K562 (cell line): ENCODE measurements at regions not wholly inside any gene's neighbourhood (a gene's known extent, or its start where the extent isn't known, plus 50 kb on each side); places are given as distances from the start of the nearest gene placed in this dataset.
A peak's percentile ranks its signal among the peaks of the same experiment; 100 is the strongest.

Source experiments
- ATAC-seq: fragments of 200-7000 bp; cut with Tn5 transposase; 3 replicates; pipeline ENCODE4 v1.9.1; 2020; ENCODE audit warnings: moderate library complexity
- BruUV-seq: library from RNA; stranded (reverse); fragments of 400-500 nt; replicated peaks from 2 replicates; lab custom pipeline; 2021; lab: Mats Ljungman, UMichigan
- CTCF ChIA-PET: fragments of 300-600 bp; formaldehyde crosslinking; extraction: SDS; loops from one replicate; lab custom pipeline; 2021; ENCODE audit warnings: low intra/inter-chr PET ratio; lab: Yijun Ruan, JAX
- POLR2A ChIA-PET: fragments of 300-600, 350-650 bp; sonication (Branson Sonifier 250); formaldehyde crosslinking; extraction: SDS; loops from one replicate; lab custom pipeline; 2021; ENCODE audit warnings: antibody characterized with exemption, inconsistent platforms; lab: Yijun Ruan, JAX
- DNase-seq, 4 experiments: peaks; one replicate each; pipeline versions ENCODE4 v3.0.0 to v3.0.0-alpha.2; 2011 to 2018; ENCODE audit warnings: low spot score in 3 of 4, mixed read lengths in 3 of 4; ENCODE audit errors: extremely low read depth in 1 of 4
- FAIRE-seq: peaks from 2 replicates; lab custom pipeline; 2011; peaks lifted over from hg19 to GRCh38; lab: Jason Lieb, UNC
- H2AFZ ChIP-seq: 2 replicates; pipeline ENCODE4 v1.6.0; 2011; ENCODE audit warnings: low read depth, low read length, control low read depth, inconsistent platforms
- H3K27ac ChIP-seq: fragments of 200-600 bp; 3 replicates; pipeline ENCODE4 v1.8.0; 2011; ENCODE audit warnings: low read depth, mild to moderate bottlenecking, control low read depth, inconsistent platforms, low read length, moderate library complexity, mixed read lengths; ENCODE audit errors: extremely low read depth
- H3K27me3 ChIP-seq, 2 experiments: fragments of 300-600 bp in 1 of 2; 2 replicates in 1 of 2; 3 replicates in 1 of 2; pipeline versions ENCODE4 v1.6.0 to v1.8.0; 2011; ENCODE audit warnings: inconsistent platforms in 2 of 2, low read length in 2 of 2, mild to moderate bottlenecking in 1 of 2, mixed read lengths in 1 of 2, moderate library complexity in 1 of 2; ENCODE audit not compliant: control insufficient read depth in 2 of 2, insufficient read depth in 2 of 2
- H3K36me3 ChIP-seq: fragments of 300-600 bp; 3 replicates; pipeline ENCODE4 v1.8.0; 2011; ENCODE audit warnings: mild to moderate bottlenecking, low read length, inconsistent platforms; ENCODE audit not compliant: control insufficient read depth, insufficient read depth
- H3K4me1 ChIP-seq, 2 experiments: fragments of 200-600 bp in 1 of 2; replicated peaks in 1 of 2; 2 replicates in 1 of 2; 3 replicates in 1 of 2; pipeline versions ENCODE4 v1.5.1 to v1.8.0; 2011; ENCODE audit warnings: inconsistent platforms in 2 of 2, low read length in 2 of 2, mild to moderate bottlenecking in 1 of 2, mixed read lengths in 1 of 2, moderate library complexity in 1 of 2; ENCODE audit not compliant: control insufficient read depth in 2 of 2, insufficient read depth in 2 of 2
- H3K4me2 ChIP-seq: 2 replicates; pipeline ENCODE4 v1.6.1; 2011; ENCODE audit warnings: low read length, control low read depth, inconsistent platforms, mixed read lengths; ENCODE audit not compliant: insufficient read depth
- H3K4me3 ChIP-seq: fragments of 200-600 bp; sonication (generic), shearing (Covaris generic); 2 replicates; pipeline ENCODE4 v1.5.1; 2016; ENCODE audit warnings: control low read depth, inconsistent platforms
- H3K79me2 ChIP-seq: fragments of 200-600 bp; 3 replicates; pipeline ENCODE4 v1.8.0; 2011; ENCODE audit warnings: low read length, inconsistent platforms; ENCODE audit not compliant: control insufficient read depth, insufficient read depth
- H3K9ac ChIP-seq, 2 experiments: 2 replicates each; pipeline versions ENCODE4 v1.6.0 to v1.6.1; 2011; ENCODE audit warnings: low read depth in 2 of 2, low read length in 2 of 2, control low read depth in 1 of 2, inconsistent platforms in 1 of 2, mild to moderate bottlenecking in 1 of 2, mixed read lengths in 1 of 2; ENCODE audit not compliant: insufficient read depth in 1 of 2
- H3K9me1 ChIP-seq: one replicate; pipeline ENCODE4 v1.6.0; 2011; ENCODE audit warnings: inconsistent platforms, mild to moderate bottlenecking, low read length, moderate library complexity; ENCODE audit not compliant: control insufficient read depth, insufficient read depth
- H3K9me3 ChIP-seq: replicated peaks from 2 replicates; pipeline ENCODE4 v1.5.1; 2011; ENCODE audit warnings: low read depth, low read length, inconsistent platforms; ENCODE audit not compliant: control insufficient read depth, insufficient read depth
- H4K20me1 ChIP-seq: replicated peaks from 2 replicates; pipeline ENCODE4 v1.6.1; 2011; ENCODE audit warnings: low read length, inconsistent platforms, mixed read lengths; ENCODE audit not compliant: control insufficient read depth, insufficient read depth
- BCL6 ChIP-seq: fragments of 250-450 bp; sonication (Bioruptor Pico); IDR thresholded peaks from 2 replicates; pipeline ENCODE4 v1.4.0; 2020
- C11orf30 ChIP-seq: fragments of 450-650 bp; IDR thresholded peaks from 2 replicates; pipeline ENCODE4 v1.6.1; 2016; ENCODE audit warnings: low read depth, mild to moderate bottlenecking
- ETS1 ChIP-seq: conservative IDR thresholded peaks from 2 replicates; pipeline ENCODE4 v1.6.1; 2011; ENCODE audit warnings: low read depth, mild to moderate bottlenecking, low read length; ENCODE audit not compliant: control insufficient read depth
- FOXJ2 ChIP-seq: fragments of 200-800 bp; sonication (Bioruptor generic); IDR thresholded peaks from 2 replicates; pipeline ENCODE4 v1.6.1; 2016; ENCODE audit warnings: missing genetic modification characterization, missing compliant biosample characterization
- KAT8 ChIP-seq: fragments of 450-650 bp; IDR thresholded peaks from 2 replicates; pipeline ENCODE4 v1.6.1; 2016; ENCODE audit warnings: low read depth, mild to moderate bottlenecking
- NFE2L1 ChIP-seq: fragments of 450-650 bp; IDR thresholded peaks from 2 replicates; pipeline ENCODE4 v1.6.1; 2016; ENCODE audit warnings: missing genetic modification characterization, low read depth, mild to moderate bottlenecking, missing compliant biosample characterization, moderate library complexity, borderline replicate concordance
- NR1H2 ChIP-seq: sonication (generic); formaldehyde crosslinking; IDR thresholded peaks from 2 replicates; pipeline ENCODE4 v1.4.0; 2020; ENCODE audit warnings: mild to moderate bottlenecking, missing genetic modification reagents
- RBM34 ChIP-seq: fragments of 200-400 bp; formaldehyde crosslinking; IDR thresholded peaks from 2 replicates; pipeline ENCODE4 v1.6.1; 2018; ENCODE audit warnings: low read length, borderline replicate concordance; ENCODE audit not compliant: insufficient read depth
- WGBS: fragments of 100-300 bp; shearing (Covaris generic); methylation state at CpG from one replicate; pipeline ENCODE4 v1.1.6; 2016; ENCODE audit warnings: low coverage, mixed read lengths; ENCODE audit not compliant: insufficient coverage; ENCODE audit errors: missing lambda C conversion rate; 5-methylcytosine and 5-hydroxymethylcytosine counted together
- in situ Hi-C: fragments of 300-500 bp; cut with MboI; formaldehyde crosslinking; loops from 4 replicates; pipeline ENCODE4 v1.15.0; 2018; ENCODE audit warnings: inconsistent platforms, mixed read lengths
- intact Hi-C: fragments of 100-400 bp; cut with micrococcal nuclease; formaldehyde crosslinking; loops from 2 replicates; pipeline ENCODE4 v1.14.2; 2022
- TF ChIP-seq, protein P1 (sequence below), 2 experiments: fragments of 450-650 bp in 1 of 2; sonication (generic) in 1 of 2; formaldehyde crosslinking; conservative IDR thresholded peaks; 2 replicates each; pipeline versions ENCODE4 v1.4.0 to v1.8.1; 2020 to 2022; ENCODE audit warnings: mild to moderate bottlenecking in 1 of 2, missing genetic modification reagents in 1 of 2

DNA sequence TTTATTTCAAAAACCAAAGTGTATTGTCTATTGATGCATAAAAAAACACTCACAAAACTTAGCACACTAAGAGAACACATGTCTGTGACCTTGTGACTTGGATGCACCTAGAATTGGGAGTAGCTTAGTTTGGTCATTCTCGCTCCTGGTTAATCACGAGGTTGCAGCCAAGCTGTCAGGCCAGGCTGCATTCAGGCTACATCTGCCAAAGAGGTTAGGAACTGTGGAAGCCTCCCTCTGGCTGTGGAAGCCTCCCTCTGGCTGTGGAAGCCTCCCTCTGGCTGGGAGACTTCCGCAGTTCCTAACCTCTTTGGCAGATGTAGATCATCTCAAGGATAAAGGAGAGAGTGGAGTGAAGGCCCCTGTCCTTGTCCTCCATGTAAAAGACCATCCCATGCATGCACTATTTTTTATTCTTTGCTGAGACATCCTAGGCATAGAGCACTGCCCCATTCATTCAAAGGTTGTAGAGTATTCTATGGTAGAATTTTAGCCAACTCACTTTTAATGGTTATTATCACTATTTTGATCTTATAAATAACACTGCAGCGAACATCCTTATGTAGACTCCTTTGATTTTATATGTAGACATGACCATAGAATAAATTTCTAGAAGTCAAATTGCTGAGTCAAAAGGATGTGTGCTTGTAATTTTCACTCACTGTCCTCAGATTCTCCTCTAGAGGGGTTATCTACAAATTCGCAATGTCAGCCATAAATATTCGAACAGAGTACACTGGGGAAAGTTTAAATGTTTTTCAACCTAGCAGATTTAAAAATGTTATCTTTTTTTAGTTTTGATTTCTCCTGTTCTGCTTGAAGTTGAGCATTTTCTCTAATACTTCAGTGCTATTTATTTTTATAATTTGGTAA lies 63.0 kb upstream of the IGLL5 start:
- Histone ChIP-seq H2AFZ (no peak overlapping the region), H3K4me2 (no peak overlapping the region), H4K20me1 (peaks cover 20% of the 10 kb centered on the region), H3K36me3 (no peaks in the 10 kb centered on the region), H3K4me1 (no peaks in the 10 kb centered on the region), H3K27ac (no peak overlapping the region), H3K4me3 (no peak overlapping the region), H3K9me3 (no peaks in the 10 kb centered on the region), H3K27me3 (peaks cover 18 to 35% of the 10 kb centered on the region in 2 experiments), H3K79me2 (no peaks in the 10 kb centered on the region), H3K9ac (no peak overlapping the region), H3K9me1 (peaks cover 4% of the 10 kb centered on the region)
- FAIRE-seq = no peak
- WGBS = 1% methylated on average over 6 of the region's 6 CpGs
- POLR2A ChIA-PET = interaction anchor here (0.7 to 3.6 kb wide), 9 partner anchors 10 to 1231 kb away, joined by 3 to 41 read pairs (median 4); no protein-coding TSS in a partner anchor
- TF ChIP-seq BCL6 = no peak
- peak; percentile 18; the same call in 1 of the 2 replicates for TF ChIP-seq FOXJ2 (tag)
- TF ChIP-seq, protein P1, sequence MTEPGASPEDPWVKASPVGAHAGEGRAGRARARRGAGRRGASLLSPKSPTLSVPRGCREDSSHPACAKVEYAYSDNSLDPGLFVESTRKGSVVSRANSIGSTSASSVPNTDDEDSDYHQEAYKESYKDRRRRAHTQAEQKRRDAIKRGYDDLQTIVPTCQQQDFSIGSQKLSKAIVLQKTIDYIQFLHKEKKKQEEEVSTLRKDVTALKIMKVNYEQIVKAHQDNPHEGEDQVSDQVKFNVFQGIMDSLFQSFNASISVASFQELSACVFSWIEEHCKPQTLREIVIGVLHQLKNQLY (CRISPR knock-in tag; conservative IDR thresholded peaks at IDR 0.05) = 0 out of 4 replicates have a peak, but pooled peaks of 1 of the 2 experiments have one; percentile 42
- TF ChIP-seq NFE2L1 = no peak
- no peak for TF ChIP-seq RBM34
- 0 out of 2 replicates have a peak, but pooled peaks have one; percentile 14 for TF ChIP-seq ETS1
- peak; percentile 95 for TF ChIP-seq C11orf30
- TF ChIP-seq NR1H2 (CRISPR knock-in tag) = peak; percentile 90
- TF ChIP-seq KAT8 = no peak
- intact Hi-C loops = no loop called here
- in situ Hi-C loops = no loop called here
- ATAC-seq = no peak
- BruUV-seq = no TSS peak
- peak in 1 of 4 experiments; percentile 45 for DNase-seq
- CTCF ChIA-PET = interaction anchor here (0.6 kb wide), 2 partner anchors 60 to 304 kb away, joined by 3 read pairs; no protein-coding TSS in a partner anchor
